ENCODE measurements at regions not wholly inside any gene's neighbourhood (a gene's known extent, or its start where the extent isn't known, plus 50 kb on each side); places are given as distances from the start of the nearest gene placed in this dataset.

DNA sequence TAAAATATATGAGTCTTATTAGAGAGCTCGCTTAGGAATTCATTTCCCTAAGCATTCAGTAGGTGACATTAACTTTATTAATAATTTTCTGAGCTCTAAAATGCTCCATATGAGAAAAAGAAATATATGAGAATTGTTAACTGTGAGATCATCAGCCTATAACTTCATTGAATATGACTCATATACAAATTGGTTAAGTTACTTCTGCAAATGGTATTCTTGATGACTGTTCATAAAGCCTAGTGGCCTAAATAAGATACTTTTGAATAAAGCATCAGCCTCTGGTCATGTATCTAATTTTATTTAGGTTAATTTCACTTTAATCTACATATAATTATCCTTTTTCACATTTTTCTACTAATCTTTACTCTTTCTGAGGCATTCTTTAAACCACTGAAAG, 710.2 kb upstream of the ACO1 start:
- H3K4me3 ChIP-seq (ENCODE audit: low read depth, low read length), result no peak overlapping the region
- POLR2A ChIA-PET, result no interaction called here
- H3K9me3 ChIP-seq (ENCODE audit: control insufficient read depth, insufficient read depth, low read depth, low read length), result no peaks in the 10 kb centered on the region
- H3K36me3 ChIP-seq (ENCODE audit: control insufficient read depth in 2 of 2, insufficient read depth in 1 of 2, low read length in 2 of 2), result no peaks in the 10 kb centered on the region
- TF ChIP-seq ZFP37 (tag by site-specific recombination; IDR thresholded peaks at IDR 0.05) (no peak), ZNF19 (tag by site-specific recombination; IDR thresholded peaks at IDR 0.05; ENCODE audit: low read depth) (no peak), ZNF585B (tag by site-specific recombination; IDR thresholded peaks at IDR 0.05) (no peak), EGR2 (tag by site-specific recombination; IDR thresholded peaks at IDR 0.05; ENCODE audit: low read depth) (no peak), ZNF548 (tag by site-specific recombination; IDR thresholded peaks at IDR 0.05) (no peak)
- CTCF ChIA-PET, result no interaction called here
- H3K4me1 ChIP-seq (ENCODE audit: control insufficient read depth, insufficient read depth, low read length), result no peaks in the 10 kb centered on the region
- no peak overlapping the region for H3K27ac ChIP-seq (ENCODE audit: extremely low read depth, low read depth, low read length)

DNA sequence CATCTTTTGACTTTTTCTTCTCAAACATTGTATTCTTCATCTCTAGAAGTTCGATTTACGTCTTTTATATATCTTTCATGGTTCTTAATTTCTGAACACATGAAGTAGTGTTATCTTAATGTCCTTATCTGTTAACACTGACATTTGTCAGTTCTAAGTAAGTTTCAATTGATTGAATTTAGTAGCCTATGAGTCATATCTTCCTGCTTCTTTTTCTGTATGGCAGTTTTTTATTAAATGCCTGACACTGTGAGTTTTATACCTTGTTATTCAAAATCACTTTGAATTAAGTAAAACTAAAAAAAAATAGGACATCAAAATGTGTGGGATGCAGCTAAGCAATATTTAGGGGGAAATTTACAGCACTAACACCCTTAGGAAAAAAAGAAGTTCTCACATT, 707.0 kb upstream of the ACO1 start:
- no peak overlapping the region for H3K27ac ChIP-seq (ENCODE audit: extremely low read depth, low read depth, low read length)
- TF ChIP-seq, protein P1, sequence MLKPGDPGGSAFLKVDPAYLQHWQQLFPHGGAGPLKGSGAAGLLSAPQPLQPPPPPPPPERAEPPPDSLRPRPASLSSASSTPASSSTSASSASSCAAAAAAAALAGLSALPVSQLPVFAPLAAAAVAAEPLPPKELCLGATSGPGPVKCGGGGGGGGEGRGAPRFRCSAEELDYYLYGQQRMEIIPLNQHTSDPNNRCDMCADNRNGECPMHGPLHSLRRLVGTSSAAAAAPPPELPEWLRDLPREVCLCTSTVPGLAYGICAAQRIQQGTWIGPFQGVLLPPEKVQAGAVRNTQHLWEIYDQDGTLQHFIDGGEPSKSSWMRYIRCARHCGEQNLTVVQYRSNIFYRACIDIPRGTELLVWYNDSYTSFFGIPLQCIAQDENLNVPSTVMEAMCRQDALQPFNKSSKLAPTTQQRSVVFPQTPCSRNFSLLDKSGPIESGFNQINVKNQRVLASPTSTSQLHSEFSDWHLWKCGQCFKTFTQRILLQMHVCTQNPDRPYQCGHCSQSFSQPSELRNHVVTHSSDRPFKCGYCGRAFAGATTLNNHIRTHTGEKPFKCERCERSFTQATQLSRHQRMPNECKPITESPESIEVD (tag by site-specific recombination; IDR thresholded peaks at IDR 0.05), result no peak
- TF ChIP-seq REPIN1 (tag by site-specific recombination; IDR thresholded peaks at IDR 0.05; ENCODE audit: low read depth) (no peak), ZNF785 (tag by site-specific recombination; IDR thresholded peaks at IDR 0.05) (no peak), ZNF341 (tag by site-specific recombination; IDR thresholded peaks at IDR 0.05; ENCODE audit: low read depth) (no peak), ZIC2 (tag by site-specific recombination; IDR thresholded peaks at IDR 0.05) (no peak), MZF1 (tag by site-specific recombination; IDR thresholded peaks at IDR 0.05; ENCODE audit: borderline replicate concordance) (no peak), ZNF274 (IDR thresholded peaks at IDR 0.05; ENCODE audit: low read length) (no peak), ZNF274 (tag by site-specific recombination; IDR thresholded peaks at IDR 0.05; ENCODE audit: borderline replicate concordance) (no peak), HOXC10 (CRISPR knock-in tag; IDR thresholded peaks at IDR 0.05) (no peak), SETDB1 (IDR thresholded peaks at IDR 0.05; ENCODE audit: insufficient read length, low read length) (no peak), SCRT1 (tag by site-specific recombination; IDR thresholded peaks at IDR 0.05; ENCODE audit: borderline replicate concordance) (no peak), ZNF777 (tag by site-specific recombination; IDR thresholded peaks at IDR 0.05; ENCODE audit: borderline replicate concordance) (no peak), ZNF2 (tag by site-specific recombination; IDR thresholded peaks at IDR 0.05) (no peak)
- TF ChIP-seq, protein P2, sequence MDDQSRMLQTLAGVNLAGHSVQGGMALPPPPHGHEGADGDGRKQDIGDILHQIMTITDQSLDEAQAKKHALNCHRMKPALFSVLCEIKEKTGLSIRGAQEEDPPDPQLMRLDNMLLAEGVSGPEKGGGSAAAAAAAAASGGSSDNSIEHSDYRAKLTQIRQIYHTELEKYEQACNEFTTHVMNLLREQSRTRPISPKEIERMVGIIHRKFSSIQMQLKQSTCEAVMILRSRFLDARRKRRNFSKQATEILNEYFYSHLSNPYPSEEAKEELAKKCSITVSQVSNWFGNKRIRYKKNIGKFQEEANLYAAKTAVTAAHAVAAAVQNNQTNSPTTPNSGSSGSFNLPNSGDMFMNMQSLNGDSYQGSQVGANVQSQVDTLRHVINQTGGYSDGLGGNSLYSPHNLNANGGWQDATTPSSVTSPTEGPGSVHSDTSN (CRISPR knock-in tag; IDR thresholded peaks at IDR 0.05), result no peak
- ChIA-PET CTCF (no interaction called here), POLR2A (no interaction called here)
- no peaks in the 10 kb centered on the region for H3K4me1 ChIP-seq (ENCODE audit: control insufficient read depth, insufficient read depth, low read length)
- no peaks in the 10 kb centered on the region for H3K36me3 ChIP-seq (ENCODE audit: control insufficient read depth in 2 of 2, insufficient read depth in 1 of 2, low read length in 2 of 2)
- no peak overlapping the region for H3K4me3 ChIP-seq (ENCODE audit: low read depth, low read length)
- H3K9me3 ChIP-seq (ENCODE audit: control insufficient read depth, insufficient read depth, low read depth, low read length), result no peaks in the 10 kb centered on the region

DNA sequence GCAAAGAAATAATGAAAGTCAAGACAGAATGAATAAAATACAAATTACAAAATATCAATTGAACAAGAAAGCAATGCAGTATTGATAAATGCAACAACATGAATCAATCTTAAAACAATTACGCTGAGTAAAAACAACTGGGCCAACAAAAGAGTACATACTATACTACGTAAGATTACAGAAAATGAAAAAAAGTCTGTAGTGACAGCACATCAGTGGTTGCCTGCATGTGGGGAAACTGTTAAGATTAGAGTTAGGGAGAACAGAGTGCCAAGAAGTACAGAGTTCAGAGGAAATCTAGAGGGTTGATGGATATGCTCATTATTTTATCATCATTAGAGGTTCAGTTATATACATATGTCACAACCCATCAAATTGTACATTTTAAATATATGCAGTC, 706.6 kb upstream of the ACO1 start:
- ChIA-PET POLR2A (no interaction called here), CTCF (no interaction called here)
- Histone ChIP-seq H3K9me3 (ENCODE audit: control insufficient read depth, insufficient read depth, low read depth, low read length) (no peaks in the 10 kb centered on the region), H3K36me3 (ENCODE audit: control insufficient read depth in 2 of 2, insufficient read depth in 1 of 2, low read length in 2 of 2) (no peaks in the 10 kb centered on the region), H3K4me1 (ENCODE audit: control insufficient read depth, insufficient read depth, low read length) (no peaks in the 10 kb centered on the region), H3K27ac (ENCODE audit: extremely low read depth, low read depth, low read length) (no peak overlapping the region), H3K4me3 (ENCODE audit: low read depth, low read length) (no peak overlapping the region)
- TF ChIP-seq, protein P3, sequence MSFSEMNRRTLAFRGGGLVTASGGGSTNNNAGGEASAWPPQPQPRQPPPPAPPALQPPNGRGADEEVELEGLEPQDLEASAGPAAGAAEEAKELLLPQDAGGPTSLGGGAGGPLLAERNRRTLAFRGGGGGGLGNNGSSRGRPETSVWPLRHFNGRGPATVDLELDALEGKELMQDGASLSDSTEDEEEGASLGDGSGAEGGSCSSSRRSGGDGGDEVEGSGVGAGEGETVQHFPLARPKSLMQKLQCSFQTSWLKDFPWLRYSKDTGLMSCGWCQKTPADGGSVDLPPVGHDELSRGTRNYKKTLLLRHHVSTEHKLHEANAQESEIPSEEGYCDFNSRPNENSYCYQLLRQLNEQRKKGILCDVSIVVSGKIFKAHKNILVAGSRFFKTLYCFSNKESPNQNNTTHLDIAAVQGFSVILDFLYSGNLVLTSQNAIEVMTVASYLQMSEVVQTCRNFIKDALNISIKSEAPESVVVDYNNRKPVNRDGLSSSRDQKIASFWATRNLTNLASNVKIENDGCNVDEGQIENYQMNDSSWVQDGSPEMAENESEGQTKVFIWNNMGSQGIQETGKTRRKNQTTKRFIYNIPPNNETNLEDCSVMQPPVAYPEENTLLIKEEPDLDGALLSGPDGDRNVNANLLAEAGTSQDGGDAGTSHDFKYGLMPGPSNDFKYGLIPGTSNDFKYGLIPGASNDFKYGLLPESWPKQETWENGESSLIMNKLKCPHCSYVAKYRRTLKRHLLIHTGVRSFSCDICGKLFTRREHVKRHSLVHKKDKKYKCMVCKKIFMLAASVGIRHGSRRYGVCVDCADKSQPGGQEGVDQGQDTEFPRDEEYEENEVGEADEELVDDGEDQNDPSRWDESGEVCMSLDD (tag by site-specific recombination; IDR thresholded peaks at IDR 0.05), result no peak
- TF ChIP-seq ZNF23 (tag by site-specific recombination; IDR thresholded peaks at IDR 0.05; ENCODE audit: borderline replicate concordance) (no peak), ZNF404 (tag by site-specific recombination; IDR thresholded peaks at IDR 0.05) (no peak), GLI2 (tag by site-specific recombination; IDR thresholded peaks at IDR 0.05; ENCODE audit: borderline replicate concordance, low read depth) (no peak), ZBTB8A (tag by site-specific recombination; IDR thresholded peaks at IDR 0.05) (no peak), ZNF223 (tag by site-specific recombination; IDR thresholded peaks at IDR 0.05) (no peak), SCRT1 (tag by site-specific recombination; IDR thresholded peaks at IDR 0.05; ENCODE audit: borderline replicate concordance) (no peak), ZNF274 (IDR thresholded peaks at IDR 0.05; ENCODE audit: low read length) (no peak), ZNF274 (tag by site-specific recombination; IDR thresholded peaks at IDR 0.05; ENCODE audit: borderline replicate concordance) (no peak)
- TF ChIP-seq, protein P4, sequence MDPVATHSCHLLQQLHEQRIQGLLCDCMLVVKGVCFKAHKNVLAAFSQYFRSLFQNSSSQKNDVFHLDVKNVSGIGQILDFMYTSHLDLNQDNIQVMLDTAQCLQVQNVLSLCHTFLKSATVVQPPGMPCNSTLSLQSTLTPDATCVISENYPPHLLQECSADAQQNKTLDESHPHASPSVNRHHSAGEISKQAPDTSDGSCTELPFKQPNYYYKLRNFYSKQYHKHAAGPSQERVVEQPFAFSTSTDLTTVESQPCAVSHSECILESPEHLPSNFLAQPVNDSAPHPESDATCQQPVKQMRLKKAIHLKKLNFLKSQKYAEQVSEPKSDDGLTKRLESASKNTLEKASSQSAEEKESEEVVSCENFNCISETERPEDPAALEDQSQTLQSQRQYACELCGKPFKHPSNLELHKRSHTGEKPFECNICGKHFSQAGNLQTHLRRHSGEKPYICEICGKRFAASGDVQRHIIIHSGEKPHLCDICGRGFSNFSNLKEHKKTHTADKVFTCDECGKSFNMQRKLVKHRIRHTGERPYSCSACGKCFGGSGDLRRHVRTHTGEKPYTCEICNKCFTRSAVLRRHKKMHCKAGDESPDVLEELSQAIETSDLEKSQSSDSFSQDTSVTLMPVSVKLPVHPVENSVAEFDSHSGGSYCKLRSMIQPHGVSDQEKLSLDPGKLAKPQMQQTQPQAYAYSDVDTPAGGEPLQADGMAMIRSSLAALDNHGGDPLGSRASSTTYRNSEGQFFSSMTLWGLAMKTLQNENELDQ (tag by site-specific recombination; IDR thresholded peaks at IDR 0.05; ENCODE audit: low read depth), result no peak

Data from HEK293 (cell line).